Fibroblast of lung (primary cell): ENCODE measurements at regions not wholly inside any gene's neighbourhood (a gene's known extent, or its start where the extent isn't known, plus 50 kb on each side); places are given as distances from the start of the nearest gene placed in this dataset.

ENCODE experiments used
- CTCF ChIP-seq, 2 donors: IDR thresholded peaks in 1 of 2; conservative IDR thresholded peaks in 1 of 2; 1 replicate in 1 of 2; 2 replicates in 1 of 2; pipeline ENCODE4 v1.5.1; 2011 to 2012; ENCODE audit warnings: low read length in 2 of 2, control low read depth in 1 of 2, inconsistent platforms in 1 of 2, low read depth in 1 of 2, mild to moderate bottlenecking in 1 of 2
- EZH2 ChIP-seq: IDR thresholded peaks from 2 replicates; pipeline ENCODE4 v1.5.1; 2012; ENCODE audit warnings: low read length, control low read depth, mild to moderate bottlenecking; ENCODE audit errors: missing control alignments

GRCh38 chr11:109994907-109995306 is 98.3 kb upstream of the ZC3H12C start:
- no peak for TF ChIP-seq CTCF (conservative IDR thresholded peaks at IDR 0.05 in 1 of 2, IDR thresholded peaks at IDR 0.05 in 1 of 2; ENCODE audit: low read depth in 1 of 2, low read length in 2 of 2)
- TF ChIP-seq EZH2 = no peak
